ENCODE measurements at regions not wholly inside any gene's neighbourhood (a gene's known extent, or its start where the extent isn't known, plus 50 kb on each side); places are given as distances from the start of the nearest gene placed in this dataset.

- no peaks in the 10 kb centered on the region for H3K9me1 ChIP-seq (replicated peaks; ENCODE audit: control insufficient read depth, extremely low read depth, insufficient read depth, low read length)
- no peak overlapping the region for H3K4me3 ChIP-seq (replicated peaks in 1 of 3; ENCODE audit: insufficient read depth in 1 of 3, low read depth in 1 of 3, low read length in 3 of 3)
- H3K79me2 ChIP-seq (ENCODE audit: control insufficient read depth, insufficient read depth, low read length), result no peaks in the 10 kb centered on the region
- H3K9me3 ChIP-seq (replicated peaks; ENCODE audit: control insufficient read depth, insufficient read depth, low read length), result no peaks in the 10 kb centered on the region
- no peaks in the 10 kb centered on the region for H3K4me1 ChIP-seq (ENCODE audit: control insufficient read depth, extremely low read depth, insufficient read depth, low read length)
- H3K27me3 ChIP-seq (ENCODE audit: control insufficient read depth in 2 of 2, insufficient read depth in 2 of 2, low read length in 2 of 2), result no peaks in the 10 kb centered on the region
- no peaks in the 10 kb centered on the region for H4K20me1 ChIP-seq (replicated peaks; ENCODE audit: control insufficient read depth, extremely low read depth, insufficient read depth, low read length)
- no peak for FAIRE-seq
- TF ChIP-seq POLR2A (IDR thresholded peaks at IDR 0.05; ENCODE audit: low read depth, low read length) (no peak), CTCF (IDR thresholded peaks at IDR 0.05; ENCODE audit: extremely low read depth in 1 of 2, insufficient read depth in 1 of 2, low read depth in 1 of 2, low read length in 2 of 2) (no peak), JUN (IDR thresholded peaks at IDR 0.05; ENCODE audit: borderline replicate concordance, insufficient read depth, insufficient read length, low read depth) (no peak), EZH2 (IDR thresholded peaks at IDR 0.05; ENCODE audit: borderline replicate concordance, low read depth, low read length, severe bottlenecking) (no peak), MYC (IDR thresholded peaks at IDR 0.05; ENCODE audit: low read depth, low read length) (no peak), GATA2 (IDR thresholded peaks at IDR 0.05; ENCODE audit: insufficient read depth, insufficient read length, low read depth, low read length) (no peak), POLR2AphosphoS5 (IDR thresholded peaks at IDR 0.05; ENCODE audit: insufficient read depth, low read depth, low read length) (no peak), FOS (IDR thresholded peaks at IDR 0.05; ENCODE audit: borderline replicate concordance, insufficient read depth, low read length) (no peak)
- TF ChIP-seq, protein P1, sequence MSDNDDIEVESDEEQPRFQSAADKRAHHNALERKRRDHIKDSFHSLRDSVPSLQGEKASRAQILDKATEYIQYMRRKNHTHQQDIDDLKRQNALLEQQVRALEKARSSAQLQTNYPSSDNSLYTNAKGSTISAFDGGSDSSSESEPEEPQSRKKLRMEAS (IDR thresholded peaks at IDR 0.05; ENCODE audit: insufficient read depth, insufficient read length), result no peak
- H3K9ac ChIP-seq (replicated peaks; ENCODE audit: extremely low read depth, insufficient read depth, low read length), result no peak overlapping the region
- no peaks in the 10 kb centered on the region for H3K36me3 ChIP-seq (ENCODE audit: control insufficient read depth in 2 of 2, extremely low read depth in 1 of 2, insufficient read depth in 2 of 2, low read length in 2 of 2)
- no peak overlapping the region for H2AFZ ChIP-seq (ENCODE audit: low read depth, low read length)
- dilution Hi-C loops (cut with MboI; ENCODE audit: extremely low pct_ligation_motif_present, low sequenced_read_pairs), result no loop called here
- intact Hi-C loops (cut with micrococcal nuclease), result no loop called here
- DNase-seq (ENCODE audit: low read depth, low spot score), result no peak
- ChIA-PET POLR2A (no interaction called here), CTCF (no interaction called here)
- no TSS peak for BruUV-seq (replicated peaks)
- no peak overlapping the region for H3K4me2 ChIP-seq (ENCODE audit: insufficient read depth, low read length)
- H3K27ac ChIP-seq (ENCODE audit: insufficient read depth, low read depth, low read length), result no peak overlapping the region
Measured at GRCh38 chr5:123845356-123846100, 333.6 kb downstream of the CSNK1G3 start.

All from endothelial cell of umbilical vein (primary cell).